IMR-90 (cell line): ENCODE measurements at regions not wholly inside any gene's neighbourhood (a gene's known extent, or its start where the extent isn't known, plus 50 kb on each side); places are given as distances from the start of the nearest gene placed in this dataset.

Experiments used
- ATAC-seq: fragments of 200-7000 bp; cut with Tn5 transposase; 2 replicates; pipeline ENCODE4 v1.9.1; 2020; ENCODE audit warnings: low read depth, mild to moderate bottlenecking, moderate library complexity
- BruUV-seq: library from RNA; stranded (reverse); fragments of 400-500 nt; replicated peaks from 2 replicates; lab custom pipeline; 2021; lab: Mats Ljungman, UMichigan
- CTCF ChIA-PET: fragments of 300-600 bp; formaldehyde crosslinking; extraction: SDS; loops from one replicate; lab custom pipeline; 2021; ENCODE audit warnings: antibody characterized with exemption; lab: Yijun Ruan, JAX
- POLR2A ChIA-PET: fragments of 300-600 bp; sonication (Branson Sonifier 250); formaldehyde crosslinking; loops from one replicate; lab custom pipeline; 2022; ENCODE audit warnings: antibody characterized with exemption; ENCODE audit not compliant: unreplicated experiment; lab: Charles Lee
- DNase-seq: peaks from one replicate; pipeline ENCODE4 v3.0.0; 2013
- H2AFZ ChIP-seq: replicated peaks from 2 replicates; pipeline ENCODE3; 2013; ENCODE audit warnings: low read length, mild to moderate bottlenecking; ENCODE audit not compliant: poor library complexity
- H2AK5ac ChIP-seq: 2 replicates; pipeline ENCODE4 v1.6.1; 2013; ENCODE audit warnings: low read depth, low read length, inconsistent platforms
- H2AK9ac ChIP-seq: replicated peaks from 2 replicates; pipeline ENCODE3; 2013; ENCODE audit warnings: mild to moderate bottlenecking, low read depth, low read length, moderate library complexity; ENCODE audit not compliant: poor library complexity
- H2BK120ac ChIP-seq: 2 replicates; pipeline ENCODE4 v1.6.1; 2013; ENCODE audit warnings: low read depth, low read length, inconsistent platforms
- H2BK15ac ChIP-seq: 3 replicates; pipeline ENCODE4 v1.6.1; 2013; ENCODE audit warnings: low read depth, low read length, inconsistent platforms
- H2BK20ac ChIP-seq: 2 replicates; pipeline ENCODE4 v1.6.1; 2013; ENCODE audit warnings: low read depth, mild to moderate bottlenecking, inconsistent platforms, low read length, moderate library complexity
- H2BK5ac ChIP-seq: 2 replicates; pipeline ENCODE4 v1.6.1; 2013; ENCODE audit warnings: mild to moderate bottlenecking, low read depth, low read length, inconsistent platforms; ENCODE audit not compliant: poor library complexity, severe bottlenecking
- H3K14ac ChIP-seq: replicated peaks from 2 replicates; pipeline ENCODE4 v1.6.1; 2013; ENCODE audit warnings: low read depth, low read length, inconsistent platforms
- H3K18ac ChIP-seq: 2 replicates; pipeline ENCODE4 v1.6.1; 2013; ENCODE audit warnings: low read depth, low read length, control low read depth
- H3K23ac ChIP-seq: 2 replicates; pipeline ENCODE4 v1.6.1; 2013; ENCODE audit warnings: low read depth, low read length, inconsistent platforms
- H3K27ac ChIP-seq: 2 replicates; pipeline ENCODE4 v1.5.1; 2013; ENCODE audit warnings: mild to moderate bottlenecking, control low read depth, low read length; ENCODE audit not compliant: insufficient read depth
- H3K27me3 ChIP-seq: 2 replicates; pipeline ENCODE4 v1.6.1; 2013; ENCODE audit warnings: low read length; ENCODE audit not compliant: control insufficient read depth, insufficient read depth
- H3K36me3 ChIP-seq: 2 replicates; pipeline ENCODE4 v1.6.1; 2013; ENCODE audit warnings: low read length, mixed read lengths; ENCODE audit not compliant: control insufficient read depth, insufficient read depth
- H3K4ac ChIP-seq: 2 replicates; pipeline ENCODE4 v1.6.1; 2013; ENCODE audit warnings: low read depth, low read length, inconsistent platforms
- H3K4me1 ChIP-seq: 2 replicates; pipeline ENCODE4 v1.6.1; 2013; ENCODE audit warnings: low read length, mixed read lengths; ENCODE audit not compliant: control insufficient read depth, insufficient read depth
- H3K4me2 ChIP-seq: 2 replicates; pipeline ENCODE4 v1.6.1; 2013; ENCODE audit warnings: low read depth, mild to moderate bottlenecking, control low read depth, low read length, moderate library complexity
- H3K4me3 ChIP-seq: 2 replicates; pipeline ENCODE4 v1.5.1; 2013; ENCODE audit warnings: low read depth, mild to moderate bottlenecking, control low read depth, low read length, moderate library complexity; ENCODE audit not compliant: insufficient read depth
- H3K56ac ChIP-seq: 2 replicates; pipeline ENCODE4 v1.6.1; 2013; ENCODE audit warnings: low read length, inconsistent platforms; ENCODE audit not compliant: insufficient read depth; ENCODE audit errors: extremely low read depth
- H3K79me1 ChIP-seq, 2 experiments: 2 replicates each; pipeline ENCODE4 v1.6.1; 2013; ENCODE audit warnings: low read length in 2 of 2, inconsistent platforms in 1 of 2, low read depth in 1 of 2
- H3K9ac ChIP-seq: 2 replicates; pipeline ENCODE4 v1.6.1; 2013; ENCODE audit warnings: low read depth, low read length, control low read depth
- H3K9me1 ChIP-seq: 2 replicates; pipeline ENCODE4 v1.6.1; 2013; ENCODE audit warnings: low read length, inconsistent platforms; ENCODE audit not compliant: insufficient read depth
- H3K9me3 ChIP-seq: 2 replicates; pipeline ENCODE4 v1.6.1; 2013; ENCODE audit warnings: low read length; ENCODE audit not compliant: control insufficient read depth, insufficient read depth
- H4K20me1 ChIP-seq: 2 replicates; pipeline ENCODE4 v1.6.1; 2013; ENCODE audit warnings: low read length, inconsistent platforms; ENCODE audit not compliant: insufficient read depth
- H4K5ac ChIP-seq: 2 replicates; pipeline ENCODE4 v1.6.1; 2013; ENCODE audit warnings: mild to moderate bottlenecking, low read depth, low read length, control low read depth
- H4K8ac ChIP-seq, 2 experiments: 2 replicates each; pipeline ENCODE4 v1.6.1; 2013; ENCODE audit warnings: low read depth in 2 of 2, low read length in 2 of 2, control low read depth in 1 of 2, inconsistent platforms in 1 of 2
- H4K91ac ChIP-seq: 2 replicates; pipeline ENCODE4 v1.6.1; 2013; ENCODE audit warnings: low read depth, low read length, inconsistent platforms; ENCODE audit not compliant: insufficient read depth
- BHLHE40 ChIP-seq: fragments of 150-350 bp; IDR thresholded peaks from 2 replicates; pipeline ENCODE4 v1.6.1; 2016; ENCODE audit warnings: mild to moderate bottlenecking, low read depth, low read length
- CEBPB ChIP-seq: IDR thresholded peaks from 2 replicates; pipeline ENCODE4 v1.6.1; 2012; ENCODE audit warnings: low read depth, low read length, improper control_type of control experiment
- CHD1 ChIP-seq: IDR thresholded peaks from 2 replicates; pipeline ENCODE4 v1.6.1; 2012; ENCODE audit warnings: low read depth, low read length, improper control_type of control experiment
- FOS ChIP-seq: fragments of 150-350 bp; IDR thresholded peaks from 2 replicates; pipeline ENCODE4 v1.6.1; 2016; ENCODE audit warnings: low read depth, low read length
- MAFK ChIP-seq: IDR thresholded peaks from 2 replicates; pipeline ENCODE4 v1.6.1; 2012; ENCODE audit warnings: low read depth, low read length, improper control_type of control experiment
- MAZ ChIP-seq: IDR thresholded peaks from 2 replicates; pipeline ENCODE4 v1.6.1; 2012; ENCODE audit warnings: low read depth, mild to moderate bottlenecking, low read length, improper control_type of control experiment, moderate library complexity, borderline replicate concordance
- NFE2L2 ChIP-seq: fragments of 150-350 bp; IDR thresholded peaks from 2 replicates; pipeline ENCODE4 v1.6.1; 2016; ENCODE audit warnings: low read depth, mild to moderate bottlenecking, low read length
- POLR2A ChIP-seq: IDR thresholded peaks from 2 replicates; pipeline ENCODE4 v1.6.1; 2012; ENCODE audit warnings: mild to moderate bottlenecking, low read depth, low read length
- RAD21 ChIP-seq: IDR thresholded peaks from 2 replicates; pipeline ENCODE4 v1.6.1; 2012; ENCODE audit warnings: low read length, improper control_type of control experiment
- RCOR1 ChIP-seq: IDR thresholded peaks from 2 replicates; pipeline ENCODE4 v1.6.1; 2012; ENCODE audit warnings: mild to moderate bottlenecking, low read length, improper control_type of control experiment; ENCODE audit not compliant: insufficient replicate concordance
- RFX5 ChIP-seq: IDR thresholded peaks from 2 replicates; pipeline ENCODE4 v1.8.0; 2012; ENCODE audit warnings: low read depth, mild to moderate bottlenecking, low read length, moderate library complexity
- SMC3 ChIP-seq: fragments of 150-350 bp; IDR thresholded peaks from 2 replicates; pipeline ENCODE4 v1.6.1; 2016; ENCODE audit warnings: low read depth, mild to moderate bottlenecking, antibody characterized with exemption, low read length, moderate library complexity
- WGBS, 2 experiments: methylation state at CpG; one replicate each; pipeline versions ENCODE4 v1.1.5 to v1.1.7; 2013; ENCODE audit warnings: missing lambda C conversion rate in 2 of 2; ENCODE audit not compliant: insufficient read length in 1 of 2; ENCODE audit errors: extremely low coverage in 2 of 2; 5-methylcytosine and 5-hydroxymethylcytosine counted together
- dilution Hi-C: fragments of 300-500 bp; cut with HindIII; formaldehyde crosslinking; loops from one replicate; pipeline ENCODE4 v1.14.3; 2018; ENCODE audit warnings: low sequenced_read_pairs; ENCODE audit not compliant: unreplicated experiment
- in situ Hi-C: fragments of 300-500 bp; cut with MboI; formaldehyde crosslinking; loops from 3 replicates; pipeline ENCODE4 v1.14.3; 2019; ENCODE audit warnings: low sequenced_read_pairs, inconsistent platforms, mixed read lengths
- intact Hi-C: fragments of 100-400 bp; cut with micrococcal nuclease; formaldehyde crosslinking; loops from 2 replicates; pipeline ENCODE4 v1.10.0; 2022
- TF ChIP-seq, protein P1 (sequence below): conservative IDR thresholded peaks from 2 replicates; pipeline ENCODE4 v1.5.1; 2012; ENCODE audit warnings: mild to moderate bottlenecking, low read depth, low read length, improper control_type of control experiment

DNA sequence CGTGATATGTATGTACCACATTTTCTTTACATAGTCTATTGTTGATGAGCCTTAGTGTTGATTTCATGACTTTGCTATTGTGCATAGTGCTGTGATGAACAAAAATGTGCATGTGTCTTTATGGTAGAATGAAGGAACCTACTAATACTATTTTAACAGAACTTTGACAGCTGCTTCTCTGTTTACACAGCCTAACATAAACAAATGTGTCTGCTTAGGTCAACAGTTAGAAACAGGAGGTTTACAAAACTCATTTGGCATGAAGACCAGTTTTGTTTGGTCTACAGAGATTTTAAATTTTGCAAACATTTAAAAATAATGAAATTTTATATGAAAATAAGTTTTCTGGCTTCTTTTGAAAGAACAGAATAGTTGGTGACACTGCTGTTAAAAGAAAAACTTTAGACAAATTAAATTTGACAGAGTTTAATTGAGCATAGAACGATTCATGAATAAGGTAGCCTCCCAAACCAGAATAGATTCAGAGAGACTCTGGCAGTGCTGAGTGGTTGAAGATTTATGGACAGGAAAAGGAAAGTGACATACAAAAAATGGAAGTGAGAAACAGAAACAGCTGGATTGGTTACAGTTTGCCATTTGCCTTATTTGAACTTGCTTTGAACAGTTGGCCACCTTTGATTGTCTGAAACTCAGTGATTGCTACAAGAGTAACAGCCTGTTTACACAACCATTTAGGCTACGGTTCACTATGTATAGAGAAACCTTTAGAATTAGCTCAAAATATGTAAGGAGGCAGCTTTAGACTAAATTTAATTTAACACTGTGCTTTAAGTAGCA, 715.8 kb upstream of the HS3ST5 start:
- Histone ChIP-seq H4K5ac (no peak overlapping the region), H2BK15ac (no peak overlapping the region), H3K4me1 (no peaks in the 10 kb centered on the region), H3K23ac (no peak overlapping the region), H2AFZ (no peak overlapping the region), H3K27me3 (no peaks in the 10 kb centered on the region), H3K36me3 (no peaks in the 10 kb centered on the region), H2BK5ac (no peak overlapping the region), H3K4ac (no peak overlapping the region), H3K56ac (no peak overlapping the region), H3K14ac (no peak overlapping the region), H2BK20ac (no peak overlapping the region), H3K79me1 (no peaks in the 10 kb centered on the region), H3K9me3 (peaks cover 4% of the 10 kb centered on the region), H3K9ac (no peak overlapping the region), H3K18ac (no peak overlapping the region), H4K91ac (no peak overlapping the region), H3K27ac (no peak overlapping the region), H2AK9ac (no peak overlapping the region), H4K8ac (no peak overlapping the region), H3K4me3 (no peak overlapping the region), H3K4me2 (no peak overlapping the region), H2AK5ac (no peak overlapping the region), H4K20me1 (no peaks in the 10 kb centered on the region), H2BK120ac (no peak overlapping the region), H3K9me1 (no peaks in the 10 kb centered on the region)
- ChIA-PET CTCF (interaction anchor here (0.5 kb wide), 1 partner anchor 689 kb away, joined by 3 read pairs; no protein-coding TSS in a partner anchor), POLR2A (no interaction called here)
- intact Hi-C loops, result no loop called here
- in situ Hi-C loops, result no loop called here
- no CpG with 5 or more reads among the region's 3 CpGs for WGBS, 2 experiments
- no TSS peak for BruUV-seq
- ATAC-seq, result no peak
- TF ChIP-seq BHLHE40 (no peak), POLR2A (no peak), RFX5 (no peak), RCOR1 (no peak), MAZ (no peak), CEBPB (no peak), NFE2L2 (no peak), SMC3 (no peak), MAFK (no peak), FOS (no peak), RAD21 (no peak), CHD1 (no peak)
- TF ChIP-seq, protein P1, sequence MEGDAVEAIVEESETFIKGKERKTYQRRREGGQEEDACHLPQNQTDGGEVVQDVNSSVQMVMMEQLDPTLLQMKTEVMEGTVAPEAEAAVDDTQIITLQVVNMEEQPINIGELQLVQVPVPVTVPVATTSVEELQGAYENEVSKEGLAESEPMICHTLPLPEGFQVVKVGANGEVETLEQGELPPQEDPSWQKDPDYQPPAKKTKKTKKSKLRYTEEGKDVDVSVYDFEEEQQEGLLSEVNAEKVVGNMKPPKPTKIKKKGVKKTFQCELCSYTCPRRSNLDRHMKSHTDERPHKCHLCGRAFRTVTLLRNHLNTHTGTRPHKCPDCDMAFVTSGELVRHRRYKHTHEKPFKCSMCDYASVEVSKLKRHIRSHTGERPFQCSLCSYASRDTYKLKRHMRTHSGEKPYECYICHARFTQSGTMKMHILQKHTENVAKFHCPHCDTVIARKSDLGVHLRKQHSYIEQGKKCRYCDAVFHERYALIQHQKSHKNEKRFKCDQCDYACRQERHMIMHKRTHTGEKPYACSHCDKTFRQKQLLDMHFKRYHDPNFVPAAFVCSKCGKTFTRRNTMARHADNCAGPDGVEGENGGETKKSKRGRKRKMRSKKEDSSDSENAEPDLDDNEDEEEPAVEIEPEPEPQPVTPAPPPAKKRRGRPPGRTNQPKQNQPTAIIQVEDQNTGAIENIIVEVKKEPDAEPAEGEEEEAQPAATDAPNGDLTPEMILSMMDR, result no peak
- no peak for DNase-seq
- dilution Hi-C loops, result no loop called here
